Hematopoietic multipotent progenitor cell treated with erythropoietin and hydrocortisone succinate and interleukin-3 and kit ligand, for 17 days (in vitro differentiated cells): ENCODE measurements at regions not wholly inside any gene's neighbourhood (a gene's known extent, or its start where the extent isn't known, plus 50 kb on each side); places are given as distances from the start of the nearest gene placed in this dataset.
"Not testable (repeated sequence)": the region's sequence is repeated elsewhere in the genome, so short reads cannot be mapped to it uniquely, and the experiment has no call there.

Experiments used
- DNase-seq: peaks from one replicate; pipeline ENCODE4 v3.0.0-alpha.2; 2015; ENCODE audit warnings: low spot score

DNA sequence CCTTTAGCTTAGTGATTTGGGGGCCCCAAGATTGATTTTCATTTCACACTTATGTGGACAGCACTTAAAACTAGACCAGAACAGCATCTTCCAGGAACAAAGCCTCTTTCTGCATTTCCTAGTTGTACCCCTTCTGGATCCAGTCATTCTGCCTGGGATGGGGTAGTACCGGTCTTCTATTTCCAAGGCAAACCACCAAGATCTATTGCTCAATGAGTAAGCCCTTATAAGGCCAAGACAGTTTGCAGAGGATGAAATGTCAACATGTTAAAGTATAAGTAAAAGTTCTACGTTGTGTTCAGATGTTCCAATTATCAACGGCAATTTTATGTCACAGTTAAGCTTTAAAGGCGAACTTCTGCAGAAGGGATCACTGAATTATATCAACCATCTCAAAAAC is 106.9 kb upstream of the ZNF746 start:
- no peak for DNase-seq

DNA sequence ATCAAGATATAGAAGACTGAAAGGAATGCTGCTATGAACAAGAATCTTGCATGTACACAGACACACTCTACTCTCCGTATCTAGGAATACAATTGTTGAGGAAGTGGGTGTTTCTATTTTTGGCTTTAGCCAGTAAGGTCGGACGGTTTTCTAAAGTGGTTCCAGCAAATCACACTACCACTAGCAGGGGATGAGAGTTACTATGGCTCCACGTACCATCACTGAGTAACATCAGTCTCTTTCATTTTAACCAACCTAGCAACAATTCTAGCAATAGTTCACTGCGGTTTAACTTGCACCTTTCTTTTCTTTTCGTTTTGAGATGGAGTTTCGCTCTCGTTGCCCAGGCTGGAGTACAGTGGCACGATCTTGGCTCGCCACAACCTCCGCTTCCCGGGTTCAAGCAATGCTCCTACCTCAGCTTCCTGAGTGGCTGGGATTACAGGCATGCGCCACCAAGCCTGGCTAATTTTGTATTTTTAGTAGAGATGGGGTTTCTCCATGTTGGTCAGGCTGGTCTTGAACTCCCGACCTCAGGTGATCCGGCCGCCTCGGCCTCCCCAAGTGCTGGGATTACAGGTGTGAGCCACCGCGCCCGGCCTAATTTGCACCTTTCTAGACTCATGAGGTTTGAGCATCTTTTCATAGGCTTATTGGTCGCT is 103.2 kb upstream of the ZNF746 start:
- DNase-seq = not testable (repeated sequence)

DNA sequence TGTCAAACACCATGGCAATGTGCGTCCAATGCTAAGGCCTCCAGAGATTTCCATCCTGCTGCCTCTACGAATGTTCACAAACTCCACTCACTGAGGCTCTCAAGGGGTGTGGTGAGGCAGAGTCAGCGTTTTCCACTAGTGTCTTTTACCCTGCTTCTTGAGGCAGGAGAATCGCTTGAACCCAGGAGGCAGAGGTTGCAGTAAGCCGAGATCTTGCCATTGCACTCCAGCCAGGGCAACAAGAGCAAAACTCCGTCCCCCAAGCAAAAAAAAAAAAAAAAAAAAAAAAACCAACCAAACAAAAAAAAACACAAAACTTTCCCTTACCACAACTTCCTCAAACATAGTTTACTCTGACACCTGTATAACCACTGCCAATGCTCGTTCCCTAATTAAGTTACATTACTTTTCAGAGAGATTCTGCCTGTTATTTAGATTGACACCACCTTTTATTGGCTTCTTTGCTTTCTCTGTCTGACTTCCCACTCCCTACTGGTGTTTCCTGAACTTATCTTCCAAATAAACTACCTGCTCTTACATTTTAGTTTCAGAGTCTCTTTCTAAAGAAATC is 102.1 kb upstream of the ZNF746 start:
- no peak for DNase-seq

DNA sequence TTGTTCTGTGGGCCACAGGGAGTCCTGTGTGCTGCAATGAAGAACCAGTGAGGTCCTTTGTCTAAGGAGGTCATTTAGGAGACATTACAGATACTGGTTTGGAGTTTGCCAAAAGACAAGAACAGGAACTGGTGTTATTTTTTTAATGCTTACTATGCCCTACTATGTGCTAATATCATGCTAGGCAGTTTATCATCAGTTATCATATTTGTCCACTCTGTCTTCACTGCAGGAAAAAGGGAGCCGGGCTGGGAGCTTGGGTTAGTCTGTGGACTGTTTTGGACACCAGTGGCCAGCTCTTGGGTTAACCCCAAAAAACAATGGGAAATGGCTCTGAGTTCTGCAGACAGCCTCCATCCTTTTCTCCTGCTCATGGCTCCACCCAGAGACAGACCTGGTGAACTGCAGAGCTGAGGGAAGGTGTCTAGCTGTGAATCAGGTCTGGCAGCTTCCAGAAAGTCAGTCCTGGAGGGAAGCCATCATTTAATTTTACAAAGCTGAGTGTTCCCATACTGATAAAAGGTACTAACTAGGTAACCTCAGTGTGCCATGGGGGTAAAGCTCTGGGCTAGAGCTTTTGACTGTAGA is 101.2 kb upstream of the ZNF746 start:
- peak; percentile 15 for DNase-seq

GRCh38 chr7:149597789-149598188 is 100.2 kb upstream of the ZNF746 start:
- DNase-seq = not testable (repeated sequence)

DNA sequence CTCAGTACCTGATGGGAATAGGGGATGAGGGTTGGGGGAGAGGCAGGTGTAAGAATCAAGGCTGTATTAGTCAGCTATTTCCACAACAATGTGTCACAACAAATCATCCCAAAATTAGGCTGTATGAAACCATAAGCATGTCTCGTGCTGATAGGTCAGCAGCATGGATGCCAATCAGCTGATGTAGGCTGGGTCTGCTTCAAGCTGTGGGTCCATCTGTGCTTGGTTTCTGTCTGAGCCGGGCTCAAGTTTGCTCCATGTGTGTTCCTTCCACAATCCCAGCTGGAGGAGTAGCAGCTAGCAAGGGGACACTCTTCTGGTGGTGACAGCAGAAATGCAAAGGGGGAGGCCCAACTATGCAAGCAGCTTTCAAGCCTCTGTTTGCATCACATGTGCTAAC is 97.9 kb upstream of the ZNF746 start:
- DNase-seq = no peak

DNA sequence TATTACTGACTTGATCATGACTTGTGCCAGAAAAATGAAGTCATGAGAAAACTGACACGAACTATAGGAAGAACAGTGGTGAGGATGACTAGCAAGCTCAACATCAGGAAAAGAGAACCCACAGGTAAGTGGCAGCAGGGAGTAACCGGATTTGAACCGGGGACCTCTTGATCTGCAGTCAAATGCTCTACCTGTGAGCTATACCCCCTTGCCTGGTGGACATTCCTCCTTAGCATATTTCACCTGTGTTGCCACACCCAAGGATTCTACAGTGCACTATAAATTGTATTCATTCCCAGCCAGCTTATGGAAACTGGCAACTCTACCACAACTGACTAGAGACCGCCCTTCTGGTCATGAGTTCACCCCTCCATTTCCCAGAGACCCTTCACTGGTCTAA is 97.5 kb upstream of the ZNF746 start:
- DNase-seq = no peak

- DNase-seq = no peak
These were observed 91.3 kb upstream of the ZNF746 start for GRCh38 chr7:149588930-149589329.

DNA sequence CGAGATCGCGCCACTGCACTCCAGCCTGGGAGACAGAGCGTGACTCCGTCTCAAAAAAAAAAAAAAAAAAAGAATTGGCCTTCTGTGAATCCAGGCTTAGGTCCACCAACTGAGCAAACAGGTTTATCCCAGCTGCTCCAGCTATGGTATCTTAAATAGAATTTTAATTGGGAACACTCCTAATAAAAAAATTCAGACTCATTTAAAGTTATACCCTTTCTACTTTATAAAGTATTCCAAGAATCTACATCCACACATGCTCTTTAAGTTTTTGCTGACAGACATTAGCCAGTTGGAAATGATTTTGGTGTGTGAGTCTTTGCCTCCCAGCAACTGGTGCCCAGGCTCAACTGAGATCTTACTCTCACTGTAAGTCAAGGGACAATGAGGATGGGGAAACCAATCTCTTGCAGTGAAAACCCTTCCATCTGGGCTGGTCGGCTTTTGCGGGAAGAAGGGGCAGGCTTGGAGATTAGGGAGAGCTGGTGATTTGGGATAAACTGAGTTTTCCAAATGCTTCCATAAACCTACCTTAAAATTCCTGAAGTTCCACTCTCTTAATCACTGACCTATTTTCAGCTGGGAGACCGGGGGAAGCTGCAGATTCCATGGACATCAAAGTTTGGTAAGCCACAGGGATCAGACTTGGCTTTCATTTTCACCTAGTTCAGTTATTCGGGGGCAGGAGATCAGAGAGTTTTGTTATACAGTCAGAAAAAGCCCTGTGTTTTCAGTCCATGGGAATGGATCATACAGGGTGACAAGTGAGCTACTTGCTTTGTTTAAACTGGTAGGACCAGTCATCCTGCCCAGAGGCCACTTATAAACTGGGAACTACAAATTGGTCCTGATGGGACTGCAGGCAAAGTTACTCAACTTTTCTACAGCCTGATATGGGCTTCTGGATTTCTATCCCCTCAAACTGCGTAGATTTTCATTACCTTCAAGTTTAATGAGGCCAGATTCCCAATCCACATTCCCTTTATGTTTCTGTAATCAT is 89.3 kb upstream of the ZNF746 start:
- no peak for DNase-seq

- no peak for DNase-seq
These were observed 86.9 kb upstream of the ZNF746 start for GRCh38 chr7:149584530-149584929.

DNA sequence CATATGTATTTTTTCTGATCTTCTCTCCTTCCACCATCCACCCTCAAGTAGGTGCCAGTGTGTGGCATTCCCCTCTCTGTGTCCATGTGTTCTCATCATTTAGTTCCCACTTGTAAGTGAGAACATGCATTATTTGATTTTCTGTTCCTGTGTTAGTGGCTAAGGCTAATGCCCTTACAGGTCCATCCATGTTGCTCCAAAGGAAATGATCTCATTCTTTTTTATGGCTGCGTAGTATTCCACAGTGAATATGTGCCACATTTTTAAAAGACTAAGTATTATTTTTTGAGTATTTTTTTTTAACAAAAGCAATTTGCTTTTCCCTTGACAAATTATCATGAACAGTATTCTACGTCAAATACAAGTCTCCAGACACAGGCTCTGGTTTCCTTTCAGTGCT is 86.4 kb upstream of the ZNF746 start:
- no peak for DNase-seq

DNA sequence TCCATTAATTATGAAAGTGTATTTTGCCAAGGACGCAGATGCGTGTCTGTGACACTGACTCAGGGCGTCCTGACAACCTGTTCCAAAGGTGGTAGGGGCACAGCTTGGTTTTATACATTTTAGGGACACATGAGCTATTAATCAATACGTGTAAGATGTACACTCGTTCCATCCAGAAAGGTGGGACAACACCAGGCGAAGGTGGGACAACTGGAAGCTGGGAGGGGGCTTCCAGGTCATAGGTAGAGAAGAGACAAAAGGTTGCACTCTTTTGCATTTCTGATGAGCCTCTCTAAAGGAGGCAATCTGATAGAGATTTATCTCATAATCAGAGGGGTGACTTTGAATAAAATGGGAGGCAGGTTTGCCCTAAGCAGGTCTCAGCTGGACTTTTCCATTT is 82.7 kb upstream of the ZNF746 start:
- no peak for DNase-seq

DNA sequence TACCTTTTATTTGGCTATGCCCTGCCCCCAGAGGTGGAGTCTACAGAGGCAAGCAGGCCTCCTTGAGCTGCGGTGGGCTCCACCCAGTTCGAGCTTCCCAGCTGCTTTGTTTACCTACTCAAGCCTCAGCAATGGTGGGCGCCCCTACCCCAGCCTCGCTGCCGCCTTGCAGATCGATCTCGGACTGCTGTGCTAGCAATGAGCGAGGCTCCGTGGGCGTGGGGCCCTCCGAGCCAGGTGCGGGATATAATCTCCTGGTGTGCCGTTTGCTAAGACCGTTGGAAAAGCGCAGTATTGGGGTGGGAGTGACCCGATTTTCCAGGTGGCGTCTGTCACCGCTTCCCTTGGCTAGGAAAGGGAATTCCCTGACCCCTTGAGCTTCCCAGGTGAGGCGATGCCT is 81.8 kb upstream of the ZNF746 start:
- not testable (repeated sequence) for DNase-seq

DNA sequence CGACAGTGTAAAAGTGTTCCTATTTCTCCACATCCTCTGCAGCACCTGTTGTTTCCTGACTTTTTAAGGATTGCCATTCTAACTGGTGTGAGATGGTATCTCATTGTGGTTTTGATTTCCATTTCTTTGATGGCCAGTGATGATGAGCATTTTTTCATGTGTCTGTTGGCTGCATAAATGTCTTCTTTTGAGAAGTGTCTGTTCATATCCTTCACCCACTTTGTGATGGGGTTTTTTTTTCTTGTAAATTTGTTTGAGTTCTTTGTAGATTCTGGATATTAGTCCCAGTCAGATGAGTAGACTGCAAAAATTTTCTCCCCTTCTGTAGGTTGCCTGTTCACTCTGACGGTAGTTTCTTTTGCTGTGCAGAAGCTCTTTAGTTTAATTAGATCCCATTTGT is 76.8 kb upstream of the ZNF746 start:
- not testable (repeated sequence) for DNase-seq

DNA sequence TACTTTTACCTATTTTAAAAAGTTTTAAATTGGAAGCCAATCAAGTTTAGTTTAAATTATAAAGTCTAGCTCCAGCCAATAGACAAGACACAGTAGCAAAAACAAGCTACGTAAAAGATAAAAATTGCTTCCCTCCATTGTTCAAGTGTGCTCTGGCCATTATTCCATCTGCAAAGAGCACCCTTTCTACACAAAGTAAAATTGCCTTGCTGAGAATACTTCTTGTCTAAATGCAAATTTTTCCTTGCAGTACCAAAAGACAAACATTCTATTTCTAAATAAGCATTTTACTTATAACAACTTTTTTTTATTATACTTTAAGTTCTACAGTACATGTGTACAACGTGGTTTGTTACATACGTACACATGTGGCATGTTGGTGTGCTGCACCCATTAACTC is 75.9 kb upstream of the ZNF746 start:
- no peak for DNase-seq

DNA sequence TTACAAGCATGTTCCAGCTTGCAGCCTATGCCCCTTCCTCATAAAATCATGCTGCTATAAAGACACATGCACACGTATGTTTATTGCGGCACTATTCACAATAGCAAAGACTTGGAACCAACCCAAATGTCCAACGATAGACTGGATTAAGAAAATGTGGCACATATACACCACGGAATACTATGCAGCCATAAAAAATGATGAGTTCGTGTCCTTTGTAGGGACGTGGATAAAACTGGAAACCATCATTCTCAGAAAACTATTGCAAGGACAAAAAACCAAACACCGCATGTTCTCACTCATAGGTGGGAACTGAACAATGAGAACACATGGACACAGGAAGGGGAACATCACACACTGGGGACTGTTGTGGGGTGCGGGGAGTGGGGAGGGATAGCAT is 75.3 kb upstream of the ZNF746 start:
- not testable (repeated sequence) for DNase-seq

GRCh38 chr7:149570784-149571183 is 73.2 kb upstream of the ZNF746 start:
- DNase-seq = no peak

GRCh38 chr7:149569726-149570422 is 72.3 kb upstream of the ZNF746 start:
- DNase-seq = no peak

DNA sequence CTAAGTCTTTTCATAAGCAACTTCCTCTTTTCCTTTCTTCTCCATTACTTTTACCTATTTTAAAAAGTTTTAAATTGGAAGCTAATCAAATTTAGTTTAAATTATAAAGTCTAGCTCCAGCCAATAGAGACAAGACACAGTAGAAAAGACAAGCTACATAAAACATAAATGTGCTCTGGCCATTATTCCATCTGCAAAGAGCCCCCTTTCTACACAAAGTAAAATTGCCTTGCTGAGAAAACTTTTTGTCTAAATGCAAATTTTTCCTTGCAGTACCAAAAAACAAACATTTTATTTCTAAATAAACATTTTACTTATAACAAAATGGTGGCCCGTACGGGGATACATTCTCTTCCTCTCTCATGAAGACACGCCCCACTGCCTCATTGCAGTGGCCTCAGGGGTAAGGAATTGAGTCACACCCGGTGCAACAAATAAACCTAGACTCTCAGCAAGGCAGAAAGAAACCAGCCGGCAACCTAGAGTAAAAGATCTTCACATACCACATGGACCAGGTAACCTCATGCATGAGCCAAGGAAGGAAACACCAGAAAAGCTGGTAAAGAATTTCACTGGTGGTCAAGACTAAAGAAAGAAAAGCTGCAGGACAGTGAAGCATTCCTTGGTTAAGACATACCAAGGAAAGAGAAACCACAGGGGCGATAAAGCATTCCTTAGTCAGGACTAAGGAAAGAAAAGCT is 71.6 kb upstream of the ZNF746 start:
- DNase-seq = no peak

- DNase-seq = no peak
These were observed 70.6 kb upstream of the ZNF746 start for GRCh38 chr7:149568218-149568617.

GRCh38 chr7:149566103-149566502 is 68.5 kb upstream of the ZNF746 start:
- DNase-seq = no peak

DNA sequence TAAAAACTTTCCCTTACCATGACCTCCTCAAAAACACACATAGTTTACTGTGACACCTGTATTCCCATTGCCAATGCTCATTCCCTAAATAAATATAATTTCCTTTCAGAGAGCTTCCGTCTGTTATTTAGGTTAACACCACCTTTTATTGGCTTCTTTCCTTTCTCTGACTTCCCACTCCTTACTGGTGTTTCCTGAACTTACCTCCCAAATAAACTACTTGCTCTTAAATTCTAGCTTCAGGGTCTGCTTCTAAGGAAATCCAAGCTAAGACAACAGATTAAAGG is 67.4 kb upstream of the ZNF746 start:
- no peak for DNase-seq
